OCI-LY7 (cell line): ENCODE measurements at regions not wholly inside any gene's neighbourhood (a gene's known extent, or its start where the extent isn't known, plus 50 kb on each side); places are given as distances from the start of the nearest gene placed in this dataset.

Source experiments
- BruUV-seq: library from RNA; stranded (reverse); fragments of 400-500 nt; replicated peaks from 2 replicates; lab custom pipeline; 2021; lab: Mats Ljungman, UMichigan
- CTCF ChIA-PET: fragments of 300-600 bp; sonication (Branson Sonifier 250); formaldehyde crosslinking; loops from one replicate; lab custom pipeline; 2022; ENCODE audit warnings: antibody characterized with exemption; ENCODE audit not compliant: unreplicated experiment; lab: Charles Lee
- POLR2A ChIA-PET: fragments of 300-600 bp; sonication (Branson Sonifier 250); formaldehyde crosslinking; loops from one replicate; lab custom pipeline; 2022; ENCODE audit warnings: antibody characterized with exemption; lab: Charles Lee
- DNase-seq: peaks from one replicate; pipeline ENCODE4 v3.0.0-alpha.2; 2015; ENCODE audit warnings: low spot score
- H2AFZ ChIP-seq: fragments of 200-600 bp; sonication (generic), shearing (Covaris generic); 2 replicates; pipeline ENCODE4 v1.6.1; 2014; ENCODE audit warnings: mild to moderate bottlenecking, antibody characterized with exemption, low read length, moderate library complexity
- H3K27ac ChIP-seq: fragments of 200-600 bp; sonication (generic); 2 replicates; pipeline ENCODE4 v1.5.1; 2014; ENCODE audit warnings: mixed run types, low read depth, mild to moderate bottlenecking, moderate library complexity, low read length, inconsistent platforms; ENCODE audit not compliant: poor library complexity, severe bottlenecking
- H3K36me3 ChIP-seq: fragments of 200-600 bp; sonication (generic); 2 replicates; pipeline ENCODE4 v1.6.1; 2014; ENCODE audit warnings: mild to moderate bottlenecking, antibody characterized with exemption, low read length, moderate library complexity, mixed read lengths; ENCODE audit not compliant: insufficient read depth
- H3K4me1 ChIP-seq: fragments of 200-600 bp; sonication (generic); 2 replicates; pipeline ENCODE4 v1.5.1; 2014; ENCODE audit warnings: mild to moderate bottlenecking, low read length; ENCODE audit not compliant: insufficient read depth, poor library complexity, severe bottlenecking
- H3K4me2 ChIP-seq: fragments of 200-600 bp; sonication (generic); 2 replicates; pipeline ENCODE4 v1.6.1; 2014; ENCODE audit warnings: mild to moderate bottlenecking, low read length
- H3K4me3 ChIP-seq: fragments of 200-600 bp; sonication (generic); 2 replicates; pipeline ENCODE4 v1.5.1; 2014; ENCODE audit warnings: mild to moderate bottlenecking, low read depth, low read length; ENCODE audit not compliant: poor library complexity, severe bottlenecking
- H3K79me2 ChIP-seq: fragments of 200-600 bp; sonication (generic); 2 replicates; pipeline ENCODE4 v1.6.1; 2016; ENCODE audit warnings: low read depth, mild to moderate bottlenecking, low read length, moderate library complexity, mixed read lengths; ENCODE audit not compliant: insufficient read depth
- H3K9me2 ChIP-seq: fragments of 200-600 bp; sonication (generic); 2 replicates; pipeline ENCODE4 v1.6.1; 2016; ENCODE audit warnings: mild to moderate bottlenecking, low read length, mixed read lengths; ENCODE audit not compliant: insufficient read depth
- H3K9me3 ChIP-seq: fragments of 200-600 bp; sonication (generic); 2 replicates; pipeline ENCODE4 v1.6.1; 2014; ENCODE audit warnings: mild to moderate bottlenecking, mixed run types, low read length, mixed read lengths
- H4K20me1 ChIP-seq: fragments of 200-600 bp; sonication (generic); 2 replicates; pipeline ENCODE4 v1.6.1; 2014; ENCODE audit warnings: mild to moderate bottlenecking, antibody characterized with exemption, low read length, moderate library complexity, mixed read lengths; ENCODE audit not compliant: insufficient read depth
- CTCF ChIP-seq: fragments of 200-600 bp; sonication (generic); conservative IDR thresholded peaks from 2 replicates; pipeline ENCODE4 v1.5.1; 2014; ENCODE audit warnings: mild to moderate bottlenecking, antibody characterized with exemption, low read length, moderate library complexity, mixed read lengths
- EZH2phosphoT487 ChIP-seq: fragments of 200-600 bp; sonication (generic); IDR thresholded peaks from 2 replicates; pipeline ENCODE4 v1.6.1; 2018; ENCODE audit warnings: low read depth, borderline replicate concordance, mild to moderate bottlenecking, mixed run types, antibody characterized with exemption, low read length, moderate library complexity, mixed read lengths
- intact Hi-C: fragments of 100-400 bp; cut with micrococcal nuclease; formaldehyde crosslinking; loops from one replicate; pipeline ENCODE4 v1.10.0; 2022; ENCODE audit not compliant: unreplicated experiment

GRCh38 chr9:134566196-134566847 lies 75.3 kb upstream of the COL5A1 start:
- BruUV-seq, result no TSS peak
- no peak overlapping the region for H3K27ac ChIP-seq
- H3K4me2 ChIP-seq, result no peak overlapping the region
- H3K79me2 ChIP-seq, result no peaks in the 10 kb centered on the region
- no peak for TF ChIP-seq EZH2phosphoT487
- TF ChIP-seq CTCF, result no peak
- POLR2A ChIA-PET, result interaction anchor here (0.6 to 0.7 kb wide), 2 partner anchors 45 to 480 kb away, joined by 4 to 6 read pairs; no protein-coding TSS in a partner anchor
- H3K36me3 ChIP-seq, result no peaks in the 10 kb centered on the region
- no peak for DNase-seq
- intact Hi-C loops, result no loop called here
- H2AFZ ChIP-seq, result no peak overlapping the region
- no peaks in the 10 kb centered on the region for H4K20me1 ChIP-seq
- H3K9me3 ChIP-seq, result no peaks in the 10 kb centered on the region
- H3K4me1 ChIP-seq, result no peaks in the 10 kb centered on the region
- H3K4me3 ChIP-seq, result no peak overlapping the region
- no peaks in the 10 kb centered on the region for H3K9me2 ChIP-seq
- CTCF ChIA-PET, result no interaction called here

GRCh38 chr9:134566936-134567335 lies 74.7 kb upstream of the COL5A1 start:
- Histone ChIP-seq H3K36me3 (no peaks in the 10 kb centered on the region), H2AFZ (no peak overlapping the region), H3K9me3 (no peaks in the 10 kb centered on the region), H3K4me3 (no peak overlapping the region), H3K27ac (no peak overlapping the region), H3K4me1 (no peaks in the 10 kb centered on the region), H3K79me2 (no peaks in the 10 kb centered on the region), H3K4me2 (no peak overlapping the region), H3K9me2 (no peaks in the 10 kb centered on the region), H4K20me1 (no peaks in the 10 kb centered on the region)
- DNase-seq, result no peak
- ChIA-PET POLR2A (interaction anchor here (0.7 kb wide), 1 partner anchor 480 kb away, joined by 4 read pairs; no protein-coding TSS in a partner anchor), CTCF (no interaction called here)
- no peak for TF ChIP-seq EZH2phosphoT487
- TF ChIP-seq CTCF, result no peak
- no TSS peak for BruUV-seq
- intact Hi-C loops, result no loop called here

- Histone ChIP-seq H2AFZ (no peak overlapping the region), H3K4me2 (no peak overlapping the region), H3K9me3 (no peaks in the 10 kb centered on the region), H3K4me1 (no peaks in the 10 kb centered on the region), H3K27ac (no peak overlapping the region), H3K79me2 (no peaks in the 10 kb centered on the region), H3K9me2 (no peaks in the 10 kb centered on the region), H3K4me3 (no peak overlapping the region), H3K36me3 (no peaks in the 10 kb centered on the region), H4K20me1 (no peaks in the 10 kb centered on the region)
- no peak for DNase-seq
- POLR2A ChIA-PET, result no interaction called here
- CTCF ChIA-PET, result no interaction called here
- intact Hi-C loops, result no loop called here
- BruUV-seq, result no TSS peak
- TF ChIP-seq CTCF (no peak), EZH2phosphoT487 (no peak)
These were observed 73.5 kb upstream of the COL5A1 start for GRCh38 chr9:134568116-134568515.
